HG03060 (cell line): ENCODE measurements at regions not wholly inside any gene's neighbourhood (a gene's known extent, or its start where the extent isn't known, plus 50 kb on each side); places are given as distances from the start of the nearest gene placed in this dataset.

ENCODE experiments used
- ATAC-seq: cut with Tn5 transposase; IDR thresholded peaks from one replicate; pipeline ENCODE4 v1.9.1; 2021; ENCODE audit warnings: low read depth, moderate number of reproducible peaks; ENCODE audit not compliant: unreplicated experiment

GRCh38 chr7:46567858-46568257 lies 646.8 kb upstream of the IGFBP3 start:
- ATAC-seq: no peak

- ATAC-seq: no peak
These were observed 645.2 kb upstream of the IGFBP3 start for GRCh38 chr7:46566097-46566774.

GRCh38 chr7:46565253-46566096 lies 644.4 kb upstream of the IGFBP3 start:
- ATAC-seq: no peak

GRCh38 chr7:46559194-46559832 lies 638.2 kb upstream of the IGFBP3 start:
- ATAC-seq: no peak

GRCh38 chr7:46558482-46559193 lies 637.6 kb upstream of the IGFBP3 start:
- ATAC-seq: no peak

GRCh38 chr7:46557781-46558180 lies 636.7 kb upstream of the IGFBP3 start:
- no peak for ATAC-seq

GRCh38 chr7:46557295-46557711 lies 636.2 kb upstream of the IGFBP3 start:
- ATAC-seq: no peak

GRCh38 chr7:46554688-46555422 lies 633.8 kb upstream of the IGFBP3 start:
- no peak for ATAC-seq

GRCh38 chr7:46551603-46552002 lies 630.5 kb upstream of the IGFBP3 start:
- no peak for ATAC-seq

GRCh38 chr7:46550864-46551263 lies 629.8 kb upstream of the IGFBP3 start:
- ATAC-seq: no peak

GRCh38 chr7:46549892-46550639 lies 629.0 kb upstream of the IGFBP3 start:
- no peak for ATAC-seq

- no peak for ATAC-seq
These were observed 628.3 kb upstream of the IGFBP3 start for GRCh38 chr7:46549347-46549746.

GRCh38 chr7:46547044-46547443 lies 626.0 kb upstream of the IGFBP3 start:
- ATAC-seq: no peak

- ATAC-seq: no peak
These were observed 624.7 kb upstream of the IGFBP3 start for GRCh38 chr7:46545790-46546189.

- no peak for ATAC-seq
These were observed 623.4 kb upstream of the IGFBP3 start for GRCh38 chr7:46544396-46545008.

- ATAC-seq: no peak
These were observed 621.0 kb upstream of the IGFBP3 start for GRCh38 chr7:46542076-46542475.

GRCh38 chr7:46539892-46540483 lies 618.9 kb upstream of the IGFBP3 start:
- no peak for ATAC-seq

GRCh38 chr7:46537191-46537905 lies 616.3 kb upstream of the IGFBP3 start:
- ATAC-seq: no peak
